Naive thymus-derived CD4-positive, alpha-beta T cell (primary cell): ENCODE measurements at regions not wholly inside any gene's neighbourhood (a gene's known extent, or its start where the extent isn't known, plus 50 kb on each side); places are given as distances from the start of the nearest gene placed in this dataset.

Experiments
- ATAC-seq: fragments of 150-1000 bp; cut with Tn5 transposase; 2 replicates; pipeline ENCODE4 v1.10.0; 2021; ENCODE audit warnings: mild to moderate bottlenecking, moderate library complexity
- CTCF ChIA-PET: fragments of 350-600 bp; sonication (Branson Sonifier 250); formaldehyde crosslinking; loops from one replicate; lab custom pipeline; 2021; ENCODE audit warnings: antibody characterized with exemption; lab: Charles Lee
- POLR2A ChIA-PET: fragments of 350-600 bp; sonication (Branson Sonifier 250); formaldehyde crosslinking; loops from one replicate; lab custom pipeline; 2021; ENCODE audit warnings: antibody characterized with exemption, inconsistent platforms; lab: Charles Lee
- DNase-seq, 9 donors: peaks; one replicate each; pipeline versions ENCODE4 v3.0.0 to v3.0.0-alpha.2; 2020 to 2022; ENCODE audit warnings: mixed read lengths in 1 of 9
- H3K27ac ChIP-seq: one replicate; pipeline ENCODE4 v1.7.0; 2013; ENCODE audit warnings: mild to moderate bottlenecking, low read depth, low read length, moderate library complexity
- H3K27me3 ChIP-seq, 2 donors: one replicate each; pipeline ENCODE4 v1.7.0; 2013; ENCODE audit warnings: low read length in 2 of 2, mild to moderate bottlenecking in 2 of 2, moderate library complexity in 2 of 2; ENCODE audit not compliant: control insufficient read depth in 2 of 2, insufficient read depth in 2 of 2
- H3K36me3 ChIP-seq, 3 experiments: 1 replicate in 2 of 3; 2 replicates in 1 of 3; pipeline ENCODE4 v1.7.0; 2013; ENCODE audit warnings: low read length in 3 of 3, mild to moderate bottlenecking in 3 of 3, moderate library complexity in 1 of 3; ENCODE audit not compliant: insufficient read depth in 3 of 3, control insufficient read depth in 2 of 3
- H3K4me1 ChIP-seq, 2 donors: one replicate each; pipeline ENCODE4 v1.7.0; 2013; ENCODE audit warnings: low read length in 2 of 2, mild to moderate bottlenecking in 2 of 2, moderate library complexity in 1 of 2; ENCODE audit not compliant: control insufficient read depth in 2 of 2, insufficient read depth in 2 of 2
- H3K4me3 ChIP-seq: 2 replicates; pipeline ENCODE4 v1.7.0; 2013; ENCODE audit warnings: mild to moderate bottlenecking, low read length
- H3K9me3 ChIP-seq, 3 experiments: 1 replicate in 2 of 3; 2 replicates in 1 of 3; pipeline ENCODE4 v1.7.0; 2013; ENCODE audit warnings: low read length in 3 of 3; ENCODE audit not compliant: control insufficient read depth in 2 of 3
- H3K27ac Mint-ChIP-seq, 9 donors: one replicate each; pipeline ENCODE4 v1.8.0; 2020 to 2022; ENCODE audit warnings: mixed read lengths in 9 of 9, mild to moderate bottlenecking in 8 of 9, moderate library complexity in 5 of 9, inconsistent platforms in 2 of 9
- H3K27me3 Mint-ChIP-seq, 5 donors: one replicate each; pipeline ENCODE4 v1.8.0; 2021 to 2022; ENCODE audit warnings: mixed read lengths in 5 of 5, mild to moderate bottlenecking in 1 of 5
- H3K36me3 Mint-ChIP-seq, 5 donors: one replicate each; pipeline ENCODE4 v1.8.0; 2020 to 2022; ENCODE audit warnings: mixed read lengths in 5 of 5, mild to moderate bottlenecking in 3 of 5, inconsistent platforms in 1 of 5
- H3K4me1 Mint-ChIP-seq, 7 donors: one replicate each; pipeline ENCODE4 v1.8.0; 2020 to 2022; ENCODE audit warnings: mixed read lengths in 7 of 7, mild to moderate bottlenecking in 3 of 7, inconsistent platforms in 1 of 7
- H3K4me3 Mint-ChIP-seq, 10 donors: one replicate each; pipeline ENCODE4 v1.8.0; 2020 to 2022; ENCODE audit warnings: mild to moderate bottlenecking in 10 of 10, mixed read lengths in 10 of 10, moderate library complexity in 6 of 10, inconsistent platforms in 2 of 10
- H3K9me3 Mint-ChIP-seq, 11 donors: one replicate each; pipeline ENCODE4 v1.8.0; 2020 to 2022; ENCODE audit warnings: mixed read lengths in 11 of 11, mild to moderate bottlenecking in 4 of 11, inconsistent platforms in 1 of 11, moderate library complexity in 1 of 11
- intact Hi-C, 2 donors: fragments of 100-400 bp; cut with micrococcal nuclease; formaldehyde crosslinking; loops; one replicate each; pipeline ENCODE4 v1.15.1; 2023

DNA sequence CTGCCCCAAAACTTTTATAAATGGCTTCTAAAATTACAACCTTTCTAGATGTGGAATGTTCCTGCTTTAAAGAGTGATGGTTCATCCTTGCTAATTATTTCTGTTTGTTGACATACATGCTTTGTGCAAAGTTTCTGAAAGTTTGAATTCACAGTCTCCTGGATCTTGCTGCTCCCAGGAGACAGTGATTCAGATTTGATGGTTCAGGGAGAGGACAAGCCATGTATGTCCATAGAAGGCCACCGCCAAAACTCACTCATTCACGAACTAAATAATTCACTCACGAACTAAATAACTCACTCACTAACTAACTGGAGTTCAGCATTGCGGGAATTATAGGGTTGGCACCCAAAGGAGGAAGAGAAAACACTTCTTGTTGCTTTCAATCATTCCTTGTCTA, 416.5 kb upstream of the ZEB2 start:
- Histone ChIP-seq H3K36me3 (no peaks in the 10 kb centered on the region), H3K4me3 (no peak overlapping the region), H3K27ac (no peak overlapping the region), H3K9me3 (no peaks in the 10 kb centered on the region), H3K27me3 (no peaks in the 10 kb centered on the region), H3K4me1 (no peaks in the 10 kb centered on the region)
- Mint-ChIP-seq H3K27ac (no peak overlapping the region), H3K4me3 (no peak overlapping the region), H3K36me3 (no peaks in the 10 kb centered on the region), H3K4me1 (no peaks in the 10 kb centered on the region), H3K9me3 (peaks cover 0 to 3% (median 0%) of the 10 kb centered on the region in 11 donors), H3K27me3 (no peaks in the 10 kb centered on the region)
- ATAC-seq (no peak), DNase-seq (no peak)
- ChIA-PET CTCF (no interaction called here), POLR2A (no interaction called here)
- intact Hi-C loops = no loop called here

DNA sequence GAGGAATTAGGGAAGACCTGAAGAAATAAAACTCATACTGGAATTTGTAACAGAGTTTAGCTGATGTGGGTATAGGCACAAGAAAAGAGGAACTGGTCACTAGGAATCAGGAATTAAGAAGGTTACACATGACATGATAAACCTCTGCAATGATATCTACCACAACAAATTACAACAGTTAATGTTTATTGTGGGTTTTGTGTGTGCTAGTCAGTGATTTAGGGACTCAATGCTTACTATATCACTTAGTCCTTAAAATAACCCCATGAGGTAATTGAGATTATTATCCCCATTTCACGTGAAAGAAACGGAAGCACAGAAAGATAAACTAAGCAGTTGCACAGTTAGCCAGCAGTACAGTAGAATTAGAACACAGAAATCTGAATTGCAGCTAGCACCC, 415.8 kb upstream of the ZEB2 start:
- CTCF ChIA-PET = no interaction called here
- Histone ChIP-seq H3K9me3 (no peaks in the 10 kb centered on the region), H3K27me3 (no peaks in the 10 kb centered on the region), H3K36me3 (no peaks in the 10 kb centered on the region), H3K27ac (no peak overlapping the region), H3K4me1 (no peaks in the 10 kb centered on the region), H3K4me3 (no peak overlapping the region)
- Mint-ChIP-seq H3K36me3 (no peaks in the 10 kb centered on the region), H3K4me1 (no peaks in the 10 kb centered on the region), H3K9me3 (peaks cover 0 to 3% (median 0%) of the 10 kb centered on the region in 11 donors), H3K4me3 (no peak overlapping the region), H3K27ac (no peak overlapping the region), H3K27me3 (no peaks in the 10 kb centered on the region)
- intact Hi-C loops = no loop called here
- ATAC-seq (peak; percentile 63), DNase-seq (no peak)
- POLR2A ChIA-PET = no interaction called here

DNA sequence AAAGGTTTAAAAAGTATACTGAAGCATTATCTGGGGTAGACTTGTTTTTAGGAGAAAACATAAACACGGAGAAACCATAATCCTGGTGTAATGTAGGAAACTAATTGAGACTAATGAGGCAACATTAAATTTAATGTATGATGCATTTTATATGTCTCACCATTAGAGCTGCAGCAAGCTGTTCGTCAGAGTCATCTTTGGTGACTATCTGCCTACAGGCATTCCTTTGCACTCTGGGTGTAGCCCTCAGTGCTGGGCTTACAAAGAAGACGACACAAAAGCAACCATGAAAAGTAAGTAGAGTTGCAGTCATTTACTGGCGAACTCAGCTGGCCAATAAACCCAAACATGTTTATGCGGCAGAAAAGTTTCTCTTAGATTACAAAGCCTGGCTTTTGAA, 415.3 kb upstream of the ZEB2 start:
- no peak for ATAC-seq
- CTCF ChIA-PET = no interaction called here

DNA sequence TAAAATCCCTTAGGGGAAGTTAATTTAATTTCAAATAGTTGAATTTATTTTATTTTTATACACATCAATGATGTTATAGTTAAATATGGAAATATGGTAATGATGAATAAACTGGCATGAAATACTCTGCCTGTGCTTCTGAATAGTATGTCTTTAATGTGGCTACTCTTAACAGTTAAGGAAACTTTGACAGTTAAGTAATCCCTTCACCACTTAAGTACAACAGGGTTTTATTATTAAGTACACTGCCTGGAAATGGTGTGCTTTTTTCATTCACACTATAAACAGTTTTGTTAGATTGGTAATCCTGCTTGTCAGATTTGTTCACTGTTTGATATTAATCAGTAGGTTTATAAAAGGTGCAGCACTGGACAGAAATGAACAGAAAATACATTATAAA, 412.0 kb upstream of the ZEB2 start:
- ChIA-PET CTCF (no interaction called here), POLR2A (no interaction called here)
- H3K27ac ChIP-seq = no peak overlapping the region

More for the DNA sequence above, 415.3 kb upstream of the ZEB2 start:
- H3K27me3 Mint-ChIP-seq = no peaks in the 10 kb centered on the region
- H3K27ac ChIP-seq = no peak overlapping the region
- H3K36me3 ChIP-seq = no peaks in the 10 kb centered on the region
- no peak for DNase-seq
- H3K36me3 Mint-ChIP-seq = no peaks in the 10 kb centered on the region
- POLR2A ChIA-PET = no interaction called here
- intact Hi-C loops = no loop called here
- H3K9me3 Mint-ChIP-seq = peaks cover 0 to 5% (median 0%) of the 10 kb centered on the region in 11 donors
- H3K4me3 Mint-ChIP-seq = no peak overlapping the region
- H3K27me3 ChIP-seq = no peaks in the 10 kb centered on the region
- no peaks in the 10 kb centered on the region for H3K9me3 ChIP-seq
- no peak overlapping the region for H3K4me3 ChIP-seq
- no peak overlapping the region for H3K27ac Mint-ChIP-seq
- H3K4me1 Mint-ChIP-seq = no peaks in the 10 kb centered on the region
- no peaks in the 10 kb centered on the region for H3K4me1 ChIP-seq

DNA sequence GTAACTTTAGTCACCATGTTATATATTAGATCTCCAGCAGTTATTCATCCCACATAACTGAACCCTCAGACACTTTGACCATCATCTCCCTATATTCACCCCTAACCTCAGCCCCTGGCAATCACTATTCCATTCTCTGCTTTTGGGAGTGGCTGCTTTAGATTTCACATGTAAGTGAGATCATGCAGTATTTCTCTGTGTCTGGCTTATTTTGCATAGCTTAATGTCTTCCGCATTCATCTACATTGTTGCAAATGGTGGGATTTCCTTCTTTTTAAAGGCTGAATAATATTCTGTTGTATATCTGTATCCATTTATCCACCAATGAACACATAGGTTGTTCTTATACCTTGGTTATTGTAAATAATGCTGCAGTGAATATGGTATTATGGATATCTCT, 411.6 kb upstream of the ZEB2 start:
- Histone ChIP-seq H3K4me1 (no peaks in the 10 kb centered on the region), H3K27me3 (no peaks in the 10 kb centered on the region), H3K27ac (no peak overlapping the region), H3K9me3 (no peaks in the 10 kb centered on the region), H3K36me3 (no peaks in the 10 kb centered on the region), H3K4me3 (no peak overlapping the region)
- ATAC-seq = no peak
- ChIA-PET CTCF (no interaction called here), POLR2A (no interaction called here)
- no peak overlapping the region for H3K4me3 Mint-ChIP-seq
- H3K36me3 Mint-ChIP-seq = no peaks in the 10 kb centered on the region
- no peaks in the 10 kb centered on the region for H3K4me1 Mint-ChIP-seq
- DNase-seq = no peak
- no peaks in the 10 kb centered on the region for H3K27me3 Mint-ChIP-seq
- H3K9me3 Mint-ChIP-seq = peaks cover 2 to 27% (median 9%) of the 10 kb centered on the region in 11 donors
- intact Hi-C loops = no loop called here
- H3K27ac Mint-ChIP-seq = no peak overlapping the region

More for the DNA sequence above, 412.0 kb upstream of the ZEB2 start:
- Histone ChIP-seq H3K36me3 (no peaks in the 10 kb centered on the region), H3K4me3 (no peak overlapping the region), H3K9me3 (no peaks in the 10 kb centered on the region), H3K4me1 (no peaks in the 10 kb centered on the region), H3K27me3 (no peaks in the 10 kb centered on the region)
- no peak overlapping the region for H3K27ac Mint-ChIP-seq
- peaks cover 2 to 27% (median 9%) of the 10 kb centered on the region in 11 donors for H3K9me3 Mint-ChIP-seq
- ATAC-seq (no peak), DNase-seq (no peak)
- H3K4me1 Mint-ChIP-seq = no peaks in the 10 kb centered on the region
- intact Hi-C loops = no loop called here
- no peaks in the 10 kb centered on the region for H3K36me3 Mint-ChIP-seq
- H3K27me3 Mint-ChIP-seq = no peaks in the 10 kb centered on the region
- H3K4me3 Mint-ChIP-seq = no peak overlapping the region

DNA sequence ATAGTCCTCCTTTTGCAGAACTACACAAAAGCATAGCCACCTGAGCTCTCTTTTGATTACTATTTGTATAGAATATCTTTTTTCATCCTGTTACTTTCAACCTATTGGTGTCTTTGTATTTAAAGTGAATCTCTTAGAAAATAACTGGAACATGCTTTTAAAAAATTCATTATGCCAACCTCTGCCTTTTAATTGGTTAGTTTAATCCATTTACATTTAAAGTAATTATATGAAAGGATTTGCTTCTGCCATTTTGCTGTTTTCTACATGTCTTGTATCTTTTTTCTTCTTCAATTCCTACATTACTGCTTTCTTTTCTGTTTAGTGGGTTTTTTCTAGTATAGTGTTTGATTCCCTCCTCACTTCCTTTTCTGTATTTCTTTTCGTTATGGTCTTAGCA, 407.5 kb upstream of the ZEB2 start:
- Mint-ChIP-seq H3K27me3 (no peaks in the 10 kb centered on the region), H3K9me3 (peaks cover 2 to 27% (median 11%) of the 10 kb centered on the region in 11 donors), H3K36me3 (no peaks in the 10 kb centered on the region), H3K27ac (no peak overlapping the region), H3K4me3 (no peak overlapping the region), H3K4me1 (no peaks in the 10 kb centered on the region)
- Histone ChIP-seq H3K36me3 (no peaks in the 10 kb centered on the region), H3K4me1 (no peaks in the 10 kb centered on the region), H3K4me3 (no peak overlapping the region), H3K27me3 (no peaks in the 10 kb centered on the region), H3K9me3 (no peaks in the 10 kb centered on the region), H3K27ac (no peak overlapping the region)
- CTCF ChIA-PET = no interaction called here
- no peak for ATAC-seq
- POLR2A ChIA-PET = no interaction called here
- intact Hi-C loops = no loop called here
- DNase-seq = no peak

DNA sequence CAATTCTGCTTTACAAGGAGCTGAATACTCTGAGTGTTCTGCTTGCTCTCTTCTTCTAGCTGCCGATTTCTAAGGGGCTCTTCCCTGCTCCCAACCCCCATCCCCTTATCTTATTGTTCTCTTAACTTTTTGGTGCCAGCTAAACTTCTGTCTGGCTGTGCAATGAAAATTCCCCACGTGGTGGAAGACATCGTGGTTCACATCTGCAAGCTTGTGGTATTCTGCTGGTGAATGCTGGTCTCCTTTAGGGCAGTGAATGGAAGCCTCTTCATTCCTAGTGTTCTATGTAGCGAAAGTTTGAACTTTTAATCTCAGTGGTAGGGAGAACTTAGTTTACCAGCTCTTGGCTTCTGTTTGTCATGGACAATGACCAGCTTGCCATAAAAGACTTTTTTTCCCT, 406.0 kb upstream of the ZEB2 start:
- H3K36me3 Mint-ChIP-seq = no peaks in the 10 kb centered on the region
- no peak overlapping the region for H3K4me3 ChIP-seq
- no peaks in the 10 kb centered on the region for H3K27me3 ChIP-seq
- ATAC-seq = no peak
- H3K36me3 ChIP-seq = no peaks in the 10 kb centered on the region
- POLR2A ChIA-PET = no interaction called here
- H3K4me1 ChIP-seq = no peaks in the 10 kb centered on the region
- peaks cover 2 to 31% (median 11%) of the 10 kb centered on the region in 11 donors for H3K9me3 Mint-ChIP-seq
- H3K4me3 Mint-ChIP-seq = no peak overlapping the region
- CTCF ChIA-PET = no interaction called here
- intact Hi-C loops = no loop called here
- no peaks in the 10 kb centered on the region for H3K9me3 ChIP-seq
- H3K27ac Mint-ChIP-seq = no peak overlapping the region
- H3K27me3 Mint-ChIP-seq = no peaks in the 10 kb centered on the region
- H3K27ac ChIP-seq = no peak overlapping the region
- DNase-seq = no peak
- H3K4me1 Mint-ChIP-seq = no peaks in the 10 kb centered on the region
